Tibial artery (tissue), 4 donors: ENCODE measurements at regions not wholly inside any gene's neighbourhood (a gene's known extent, or its start where the extent isn't known, plus 50 kb on each side); places are given as distances from the start of the nearest gene placed in this dataset.
A peak's percentile ranks its signal among the peaks of the same experiment; 100 is the strongest.

Source experiments
- DNase-seq, 2 donors: peaks; one replicate each; pipeline ENCODE4 v3.0.0-alpha.2; 2019
- H3K27ac ChIP-seq, 2 donors: fragments of 200-600 bp; sonication (generic) in 1 of 2; 1 replicate in 1 of 2; 2 replicates in 1 of 2; pipeline ENCODE4 v1.5.1; 2018 to 2019; ENCODE audit warnings: mild to moderate bottlenecking in 1 of 2
- H3K27me3 ChIP-seq, 2 donors: fragments of 200-600 bp; sonication (generic) in 1 of 2; one replicate each; pipeline versions ENCODE4 v1.5.1 to v1.6.0; 2016 to 2019
- H3K36me3 ChIP-seq, 3 donors: fragments of 200-600 bp; sonication (generic) in 2 of 3; one replicate each; pipeline ENCODE4 v1.5.1; 2016 to 2019; ENCODE audit warnings: mild to moderate bottlenecking in 2 of 3
- H3K4me1 ChIP-seq, 4 donors: fragments of 200-600 bp; sonication (generic) in 2 of 4; 1 replicate in 3 of 4; 2 replicates in 1 of 4; pipeline ENCODE4 v1.5.1; 2016 to 2019
- H3K4me3 ChIP-seq, 2 donors: fragments of 200-600 bp; sonication (generic) in 1 of 2; 1 replicate in 1 of 2; 2 replicates in 1 of 2; pipeline ENCODE4 v1.5.1; 2018 to 2019; ENCODE audit warnings: mild to moderate bottlenecking in 2 of 2
- H3K9me3 ChIP-seq, 3 donors: fragments of 200-600 bp; sonication (generic) in 1 of 3; one replicate each; pipeline ENCODE4 v1.5.1; 2016 to 2019
- intact Hi-C: fragments of 100-400 bp; cut with DNase I; formaldehyde crosslinking; loops from one replicate; pipeline ENCODE4 v1.15.0; 2023; ENCODE audit warnings: low total_unique reads
- TF ChIP-seq, protein P1 (sequence below), 2 experiments: fragments of 200-600 bp in 1 of 2; fragments of 450-650 bp in 1 of 2; IDR thresholded peaks; one replicate each; pipeline ENCODE4 v1.5.1; 2017 to 2019; ENCODE audit warnings: antibody characterized with exemption in 2 of 2, mild to moderate bottlenecking in 1 of 2, moderate library complexity in 1 of 2

GRCh38 chr6:56772737-56773184, 130.1 kb upstream of the DST start:
- TF ChIP-seq, protein P1, sequence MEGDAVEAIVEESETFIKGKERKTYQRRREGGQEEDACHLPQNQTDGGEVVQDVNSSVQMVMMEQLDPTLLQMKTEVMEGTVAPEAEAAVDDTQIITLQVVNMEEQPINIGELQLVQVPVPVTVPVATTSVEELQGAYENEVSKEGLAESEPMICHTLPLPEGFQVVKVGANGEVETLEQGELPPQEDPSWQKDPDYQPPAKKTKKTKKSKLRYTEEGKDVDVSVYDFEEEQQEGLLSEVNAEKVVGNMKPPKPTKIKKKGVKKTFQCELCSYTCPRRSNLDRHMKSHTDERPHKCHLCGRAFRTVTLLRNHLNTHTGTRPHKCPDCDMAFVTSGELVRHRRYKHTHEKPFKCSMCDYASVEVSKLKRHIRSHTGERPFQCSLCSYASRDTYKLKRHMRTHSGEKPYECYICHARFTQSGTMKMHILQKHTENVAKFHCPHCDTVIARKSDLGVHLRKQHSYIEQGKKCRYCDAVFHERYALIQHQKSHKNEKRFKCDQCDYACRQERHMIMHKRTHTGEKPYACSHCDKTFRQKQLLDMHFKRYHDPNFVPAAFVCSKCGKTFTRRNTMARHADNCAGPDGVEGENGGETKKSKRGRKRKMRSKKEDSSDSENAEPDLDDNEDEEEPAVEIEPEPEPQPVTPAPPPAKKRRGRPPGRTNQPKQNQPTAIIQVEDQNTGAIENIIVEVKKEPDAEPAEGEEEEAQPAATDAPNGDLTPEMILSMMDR (IDR thresholded peaks at IDR 0.05): no peak
- H3K27ac ChIP-seq: peak overlapping the region; percentile 45 to 48
- peak; percentile 65 to 77 for DNase-seq
- intact Hi-C loops: no loop called here
- peaks cover 0 to 63% (median 18%) of the 10 kb centered on the region in 4 donors for H3K4me1 ChIP-seq
- H3K9me3 ChIP-seq: no peaks in the 10 kb centered on the region
- H3K36me3 ChIP-seq: no peaks in the 10 kb centered on the region
- no peaks in the 10 kb centered on the region for H3K27me3 ChIP-seq
- H3K4me3 ChIP-seq: no peak overlapping the region

DNA sequence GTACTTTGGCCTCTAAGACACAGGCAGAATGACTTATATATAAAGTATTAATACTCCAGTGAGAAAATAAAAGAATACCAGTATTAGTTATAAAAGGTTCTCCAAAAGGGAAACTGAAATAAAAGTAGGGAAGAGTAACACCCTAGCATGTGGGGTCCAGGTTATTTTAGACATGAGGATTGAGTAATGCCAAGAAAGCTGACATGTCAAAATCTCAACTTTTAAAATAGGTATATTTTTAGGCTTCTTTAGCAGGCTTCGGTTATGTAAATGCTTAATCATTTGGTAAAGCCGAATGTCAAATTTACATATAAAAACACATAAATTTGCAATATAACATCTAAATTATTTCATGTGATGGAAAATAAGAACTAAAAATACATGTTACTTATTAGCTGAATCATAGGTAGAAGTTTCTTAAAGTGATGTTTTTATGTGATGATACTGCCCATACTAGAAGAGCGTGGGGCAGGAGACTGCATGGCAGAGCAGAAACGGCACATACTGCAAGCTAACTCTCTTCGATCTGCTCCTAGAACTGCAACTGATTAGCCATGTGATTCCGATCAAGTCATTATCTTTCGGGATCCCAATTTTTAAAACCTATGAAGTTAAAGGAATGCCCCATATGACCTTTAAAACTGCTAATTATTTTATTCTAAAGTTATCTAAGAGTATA, 129.4 kb upstream of the DST start:
- Histone ChIP-seq H3K27me3 (no peaks in the 10 kb centered on the region), H3K4me3 (no peak overlapping the region), H3K9me3 (no peaks in the 10 kb centered on the region), H3K4me1 (peaks cover 0 to 61% (median 22%) of the 10 kb centered on the region in 4 donors), H3K36me3 (no peaks in the 10 kb centered on the region), H3K27ac (peak overlapping the region; percentile 45 to 48)
- no peak for DNase-seq
- intact Hi-C loops: no loop called here
- TF ChIP-seq, protein P1 (IDR thresholded peaks at IDR 0.05): no peak

DNA sequence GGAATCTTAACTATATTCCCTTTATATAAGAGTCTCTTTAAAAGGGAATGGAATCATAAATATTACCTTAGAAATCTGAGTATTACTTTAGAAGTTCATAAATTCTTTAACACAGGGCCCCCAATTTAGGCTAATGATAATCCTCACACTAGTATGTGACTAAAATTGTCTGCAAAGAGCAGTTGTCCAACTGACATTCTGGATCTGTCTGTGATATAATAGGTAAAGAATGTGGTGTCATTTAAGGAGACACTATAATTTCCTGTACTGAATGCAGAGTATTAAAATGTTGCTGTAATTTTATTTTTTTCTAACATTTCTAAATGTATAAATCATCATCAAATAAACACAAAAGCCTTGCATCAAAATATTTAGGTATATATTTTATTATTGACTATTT, 128.5 kb upstream of the DST start:
- no peak for DNase-seq
- no peaks in the 10 kb centered on the region for H3K9me3 ChIP-seq
- H3K4me1 ChIP-seq: peaks cover 0 to 70% (median 28%) of the 10 kb centered on the region in 4 donors
- TF ChIP-seq, protein P1 (IDR thresholded peaks at IDR 0.05): no peak
- H3K4me3 ChIP-seq: no peak overlapping the region
- H3K27ac ChIP-seq: peak overlapping the region; percentile 45 to 48
- H3K27me3 ChIP-seq: no peaks in the 10 kb centered on the region
- H3K36me3 ChIP-seq: no peaks in the 10 kb centered on the region
- intact Hi-C loops: no loop called here

DNA sequence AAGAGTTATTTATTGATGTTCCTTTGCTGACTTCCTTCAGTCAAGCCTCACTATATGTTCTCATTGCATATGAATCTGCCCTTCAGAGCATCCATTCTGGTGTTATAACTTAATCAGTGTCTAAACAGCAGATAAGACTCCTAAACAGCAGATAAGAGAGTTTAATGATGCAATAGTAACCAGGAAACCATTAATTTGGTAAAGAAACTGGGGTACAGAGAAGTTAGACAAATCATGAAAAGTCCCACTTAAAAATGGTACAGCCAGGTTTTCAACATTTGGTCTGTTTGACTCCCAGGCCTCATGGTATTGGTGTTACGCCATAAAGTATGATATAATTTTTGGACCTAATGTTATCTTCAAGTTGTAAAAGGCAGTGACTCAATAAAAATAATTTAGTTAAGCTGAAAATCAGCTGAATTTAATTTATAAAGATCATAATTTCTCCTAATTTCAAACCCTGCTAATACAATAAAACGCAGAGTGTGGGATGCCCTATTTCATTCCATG, 127.4 kb upstream of the DST start:
- H3K4me3 ChIP-seq: no peak overlapping the region
- no peaks in the 10 kb centered on the region for H3K27me3 ChIP-seq
- H3K36me3 ChIP-seq: no peaks in the 10 kb centered on the region
- DNase-seq: no peak
- peak overlapping the region in 1 of 2 donors; percentile 48 for H3K27ac ChIP-seq
- H3K9me3 ChIP-seq: no peaks in the 10 kb centered on the region
- intact Hi-C loops: no loop called here
- H3K4me1 ChIP-seq: peaks cover 0 to 81% (median 28%) of the 10 kb centered on the region in 4 donors
- TF ChIP-seq, protein P1 (IDR thresholded peaks at IDR 0.05): no peak

DNA sequence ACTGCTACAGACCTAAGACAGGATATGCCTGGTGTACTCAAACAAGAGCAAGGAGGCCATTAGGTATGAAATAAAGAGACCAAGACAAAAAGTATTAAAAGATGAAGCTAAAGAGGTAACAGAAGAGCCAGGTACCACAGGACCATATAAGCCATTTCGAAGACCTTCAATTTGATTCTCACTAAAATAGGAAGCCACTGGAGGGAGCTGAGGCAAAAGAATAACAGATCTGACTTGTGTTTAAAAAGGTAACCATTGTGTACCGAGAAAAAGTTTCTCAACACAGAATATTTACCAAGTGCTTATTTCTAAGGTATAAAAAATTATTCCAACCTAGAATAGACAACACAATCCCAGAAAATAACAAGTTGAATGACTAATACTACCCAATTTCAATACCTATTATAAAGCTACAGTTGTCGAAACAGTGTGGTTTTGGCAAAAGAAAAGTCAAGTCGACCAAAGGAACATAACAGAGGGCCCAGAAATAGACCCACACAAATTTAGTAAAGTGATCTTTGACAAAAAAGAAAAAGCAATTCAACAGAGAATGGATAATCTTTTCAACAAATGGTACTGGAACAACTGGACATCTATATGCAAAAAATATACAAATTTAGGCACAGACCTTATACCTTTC, 125.3 kb upstream of the DST start:
- peaks cover 0 to 96% (median 36%) of the 10 kb centered on the region in 4 donors for H3K4me1 ChIP-seq
- TF ChIP-seq, protein P1 (IDR thresholded peaks at IDR 0.05): peak in 1 of 2 experiments; percentile 6
- no peaks in the 10 kb centered on the region for H3K27me3 ChIP-seq
- H3K9me3 ChIP-seq: no peaks in the 10 kb centered on the region
- no peak for DNase-seq
- H3K4me3 ChIP-seq: no peak overlapping the region
- intact Hi-C loops: loop anchor here (10.0 kb wide), 1 partner anchor 77 kb away; no protein-coding TSS in a partner anchor
- H3K27ac ChIP-seq: peak overlapping the region in 1 of 2 donors; percentile 2
- H3K36me3 ChIP-seq: no peaks in the 10 kb centered on the region
